PC-9 (cell line): ENCODE measurements at regions not wholly inside any gene's neighbourhood (a gene's known extent, or its start where the extent isn't known, plus 50 kb on each side); places are given as distances from the start of the nearest gene placed in this dataset.

Experiments used
- BruUV-seq: library from RNA; stranded (reverse); fragments of 400-500 nt; replicated peaks from 2 replicates; lab custom pipeline; 2021; lab: Mats Ljungman, UMichigan
- CTCF ChIA-PET: fragments of 300-600 bp; sonication (Branson Sonifier 250); formaldehyde crosslinking; loops from one replicate; lab custom pipeline; 2022; ENCODE audit warnings: antibody characterized with exemption; lab: Charles Lee
- POLR2A ChIA-PET: fragments of 300-600 bp; sonication (Branson Sonifier 250); formaldehyde crosslinking; loops from one replicate; lab custom pipeline; 2022; ENCODE audit warnings: antibody characterized with exemption; ENCODE audit not compliant: unreplicated experiment; lab: Charles Lee
- DNase-seq, 2 experiments: peaks; one replicate each; pipeline versions ENCODE4 v3.0.0 to v3.0.0-alpha.2; 2015 to 2022; ENCODE audit warnings: mixed read lengths in 1 of 2
- H2AFZ ChIP-seq: fragments of 200-600 bp; sonication (generic); 2 replicates; pipeline ENCODE4 v1.8.1; 2017; ENCODE audit warnings: antibody characterized with exemption
- H3F3A ChIP-seq: fragments of 200-600 bp; sonication (generic); 2 replicates; pipeline ENCODE4 v1.8.1; 2017; ENCODE audit warnings: antibody characterized with exemption, mild to moderate bottlenecking, low read depth; ENCODE audit not compliant: insufficient read depth
- H3K27ac ChIP-seq: fragments of 200-600 bp; sonication (generic); 2 replicates; pipeline ENCODE4 v1.6.1; 2016; ENCODE audit warnings: mixed run types
- H3K27me3 ChIP-seq: fragments of 200-600 bp; sonication (generic); 2 replicates; pipeline ENCODE4 v1.6.1; 2016; ENCODE audit warnings: low read depth, mixed run types; ENCODE audit not compliant: insufficient read depth
- H3K36me3 ChIP-seq: fragments of 200-600 bp; sonication (generic); 2 replicates; pipeline ENCODE4 v1.6.1; 2016; ENCODE audit warnings: low read depth, mixed run types
- H3K4me1 ChIP-seq: fragments of 200-600 bp; sonication (generic); replicated peaks from 2 replicates; pipeline ENCODE4 v1.6.1; 2016; ENCODE audit warnings: mixed run types; ENCODE audit not compliant: insufficient read depth
- H3K4me2 ChIP-seq: fragments of 200-600 bp; sonication (generic); 2 replicates; pipeline ENCODE4 v1.6.1; 2017; ENCODE audit warnings: mixed run types
- H3K4me3 ChIP-seq: fragments of 200-600 bp; sonication (generic); 2 replicates; pipeline ENCODE4 v1.6.1; 2016; ENCODE audit warnings: mixed run types
- H3K79me2 ChIP-seq: fragments of 200-600 bp; sonication (generic); 2 replicates; pipeline ENCODE4 v1.6.1; 2017; ENCODE audit warnings: low read depth, mixed run types
- H3K9me2 ChIP-seq: fragments of 200-600 bp; sonication (generic); 2 replicates; pipeline ENCODE4 v1.8.1; 2017; ENCODE audit warnings: mild to moderate bottlenecking; ENCODE audit not compliant: insufficient read depth
- H3K9me3 ChIP-seq: fragments of 200-600 bp; sonication (generic); 2 replicates; pipeline ENCODE4 v1.8.1; 2016; ENCODE audit warnings: low read depth; ENCODE audit not compliant: insufficient read depth
- H4K20me1 ChIP-seq: fragments of 200-600 bp; sonication (generic); 2 replicates; pipeline ENCODE4 v1.8.1; 2017; ENCODE audit not compliant: insufficient read depth
- CTCF ChIP-seq: fragments of 200-600 bp; sonication (generic); conservative IDR thresholded peaks from 2 replicates; pipeline ENCODE4 v1.6.1; 2017; ENCODE audit warnings: mixed run types, antibody characterized with exemption, mild to moderate bottlenecking, moderate library complexity
- EZH2 ChIP-seq: fragments of 200-600 bp; sonication (generic); IDR thresholded peaks from 2 replicates; pipeline ENCODE4 v1.8.0; 2017; ENCODE audit warnings: antibody characterized with exemption, low read depth
- intact Hi-C: fragments of 100-400 bp; cut with micrococcal nuclease; formaldehyde crosslinking; loops from one replicate; pipeline ENCODE4 v1.10.0; 2022; ENCODE audit not compliant: unreplicated experiment

- Histone ChIP-seq H3K36me3 (no peaks in the 10 kb centered on the region), H2AFZ (no peak overlapping the region), H3K4me2 (no peak overlapping the region), H3K79me2 (no peaks in the 10 kb centered on the region), H3K4me3 (no peak overlapping the region), H3K27ac (no peak overlapping the region), H3K9me3 (no peaks in the 10 kb centered on the region), H3K9me2 (no peaks in the 10 kb centered on the region), H3K4me1 (no peaks in the 10 kb centered on the region), H3K27me3 (peaks cover 98% of the 10 kb centered on the region), H3F3A (no peaks in the 10 kb centered on the region), H4K20me1 (no peaks in the 10 kb centered on the region)
- DNase-seq = no peak
- ChIA-PET CTCF (no interaction called here), POLR2A (no interaction called here)
- BruUV-seq = no TSS peak
- intact Hi-C loops = no loop called here
- TF ChIP-seq EZH2 = no peak
Observed at GRCh38 chr16:87032554-87032953, 284.6 kb downstream of the C16orf95 start.

GRCh38 chr16:87033021-87033471 lies 284.1 kb downstream of the C16orf95 start:
- H3K36me3 ChIP-seq = no peaks in the 10 kb centered on the region
- no peak overlapping the region for H3K4me2 ChIP-seq
- no peaks in the 10 kb centered on the region for H3F3A ChIP-seq
- H3K4me3 ChIP-seq = no peak overlapping the region
- H3K9me3 ChIP-seq = no peaks in the 10 kb centered on the region
- peaks cover 98% of the 10 kb centered on the region for H3K27me3 ChIP-seq
- no peak overlapping the region for H2AFZ ChIP-seq
- ChIA-PET POLR2A (no interaction called here), CTCF (no interaction called here)
- no peaks in the 10 kb centered on the region for H4K20me1 ChIP-seq
- H3K27ac ChIP-seq = no peak overlapping the region
- no TSS peak for BruUV-seq
- no peaks in the 10 kb centered on the region for H3K79me2 ChIP-seq
- intact Hi-C loops = no loop called here
- no peaks in the 10 kb centered on the region for H3K4me1 ChIP-seq
- H3K9me2 ChIP-seq = no peaks in the 10 kb centered on the region
- TF ChIP-seq CTCF = no peak
- no peak for TF ChIP-seq EZH2
- no peak for DNase-seq

- no peaks in the 10 kb centered on the region for H3K79me2 ChIP-seq
- no peak overlapping the region for H2AFZ ChIP-seq
- no peak overlapping the region for H3K4me2 ChIP-seq
- H3K4me3 ChIP-seq = no peak overlapping the region
- ChIA-PET CTCF (no interaction called here), POLR2A (no interaction called here)
- no peaks in the 10 kb centered on the region for H3K9me3 ChIP-seq
- TF ChIP-seq EZH2 (no peak), CTCF (no peak)
- peaks cover 93% of the 10 kb centered on the region for H3K27me3 ChIP-seq
- no peaks in the 10 kb centered on the region for H3K4me1 ChIP-seq
- no peaks in the 10 kb centered on the region for H4K20me1 ChIP-seq
- no peaks in the 10 kb centered on the region for H3K9me2 ChIP-seq
- no peak for DNase-seq
- intact Hi-C loops = no loop called here
- no peaks in the 10 kb centered on the region for H3K36me3 ChIP-seq
- H3F3A ChIP-seq = no peaks in the 10 kb centered on the region
- BruUV-seq = no TSS peak
- H3K27ac ChIP-seq = no peak overlapping the region
Observed at GRCh38 chr16:87033541-87034300, 283.5 kb downstream of the C16orf95 start.
